ENCODE measurements at regions not wholly inside any gene's neighbourhood (a gene's known extent, or its start where the extent isn't known, plus 50 kb on each side); places are given as distances from the start of the nearest gene placed in this dataset.

DNA sequence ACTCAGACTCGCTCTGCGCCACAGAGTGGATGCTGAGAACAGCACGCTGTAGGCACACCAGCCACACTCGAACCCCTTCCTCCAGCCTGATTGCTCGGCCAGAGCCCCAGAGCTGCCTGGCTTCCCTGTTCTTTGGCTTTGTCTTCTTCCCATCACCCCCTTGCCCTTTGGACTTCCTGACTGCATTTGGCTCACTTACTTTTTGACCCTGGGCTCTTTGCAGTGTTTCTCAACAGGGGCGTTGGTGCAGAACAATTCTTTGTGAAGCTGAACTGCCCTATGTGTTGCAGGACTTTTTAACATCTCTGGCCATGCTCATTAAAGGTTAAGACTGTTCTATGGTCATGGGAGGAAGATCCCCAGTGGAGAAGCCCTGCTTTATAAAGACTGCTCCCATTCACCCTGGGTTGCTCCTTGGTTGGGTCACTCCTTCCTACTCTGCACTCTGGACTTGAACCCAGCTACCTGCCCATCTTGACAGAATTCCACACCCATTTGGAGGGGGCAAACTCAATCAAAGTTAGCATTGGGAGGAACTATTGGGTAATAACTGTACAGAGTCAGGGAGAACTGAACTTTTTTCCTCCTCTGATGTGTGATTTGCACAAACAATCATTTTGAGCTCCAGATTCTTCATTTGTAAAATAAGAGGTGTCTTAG lies 127.7 kb upstream of the PLEKHG7 start:
- no peak for DNase-seq

DNA sequence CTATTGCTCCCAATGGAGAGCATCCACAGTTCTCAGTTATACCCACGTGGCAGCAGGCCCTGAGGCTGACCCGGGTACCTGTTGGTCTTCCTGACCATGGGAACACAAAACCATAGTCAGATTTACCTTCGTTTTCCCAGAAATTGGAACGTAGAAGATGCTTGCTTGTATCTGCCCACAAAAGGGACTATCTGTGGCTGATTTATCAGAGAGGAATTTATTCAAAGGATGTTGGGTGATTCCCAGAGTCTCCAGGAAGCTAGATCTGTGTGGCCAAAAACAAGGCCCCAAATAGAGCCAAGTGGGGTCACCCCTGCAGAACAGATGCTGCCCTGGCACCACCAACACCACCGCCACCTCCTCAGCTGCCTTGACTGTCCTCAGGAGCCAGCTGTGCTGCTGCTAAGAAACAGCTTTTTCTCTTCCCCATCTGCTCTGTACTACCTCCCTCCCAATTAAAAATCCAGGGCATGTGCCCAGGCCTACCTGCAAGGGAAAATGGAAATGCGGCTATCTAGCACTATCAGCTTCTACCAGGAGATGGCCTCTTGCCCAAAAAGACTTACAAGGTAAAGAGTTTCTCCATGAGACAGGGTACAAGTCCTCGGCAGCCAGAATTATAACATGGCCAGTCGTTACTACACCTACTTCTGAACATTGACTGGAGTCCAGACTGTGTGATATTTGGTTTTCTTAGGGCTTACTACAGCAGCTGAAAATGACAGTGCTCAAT lies 128.6 kb upstream of the PLEKHG7 start:
- DNase-seq, result no peak

DNA sequence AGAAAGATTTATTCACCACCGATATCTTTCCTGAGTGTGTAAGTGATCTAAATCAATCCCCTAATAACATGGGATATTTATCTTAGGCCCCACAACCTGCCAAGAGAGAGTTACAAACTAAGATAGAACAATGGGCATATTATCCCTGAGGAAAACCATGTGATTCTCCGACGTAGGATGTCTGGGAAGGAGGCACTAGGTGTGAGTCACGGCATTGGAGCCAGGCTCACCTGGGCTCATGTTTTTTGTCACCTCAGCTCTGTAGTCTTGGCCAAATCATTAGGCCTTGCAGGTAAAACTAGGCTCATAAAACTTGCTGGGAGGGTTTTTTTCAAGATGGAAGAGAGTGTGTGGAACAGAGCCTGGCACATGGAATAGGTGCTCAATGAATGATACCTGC lies 129.7 kb upstream of the PLEKHG7 start:
- DNase-seq, result no peak

DNA sequence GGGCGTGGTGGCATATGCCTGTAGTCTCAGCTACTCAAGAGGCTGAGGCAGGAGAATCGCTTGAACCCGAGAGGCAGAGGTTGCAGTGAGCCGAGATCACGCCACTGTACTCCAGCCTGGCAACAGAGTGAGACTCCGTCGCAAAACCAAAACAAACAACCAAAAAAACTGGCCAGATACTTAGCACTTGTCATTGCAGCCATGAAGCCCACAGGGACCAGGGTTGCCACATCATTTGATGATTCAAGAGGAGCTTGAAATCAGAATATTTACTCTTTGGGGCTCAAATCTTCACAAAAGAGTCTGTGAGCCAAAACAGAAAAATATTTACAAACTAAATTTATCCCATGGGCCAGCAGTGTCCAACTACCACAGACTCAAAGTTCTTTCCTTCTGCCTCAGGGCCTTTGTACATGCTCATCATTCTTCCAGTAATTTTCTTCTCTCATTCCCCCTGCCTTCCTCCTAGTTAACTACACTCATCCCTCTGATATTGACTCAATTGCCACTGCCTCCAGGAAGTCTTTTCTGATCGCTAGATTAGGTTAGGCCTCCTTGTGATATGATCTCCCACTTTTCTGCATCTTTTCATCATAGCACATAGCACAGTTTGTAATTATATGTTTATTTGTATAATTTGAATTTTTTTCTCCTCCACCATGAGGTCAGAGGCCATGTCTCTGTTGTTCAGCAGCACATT lies 130.8 kb upstream of the PLEKHG7 start:
- no peak for DNase-seq

DNA sequence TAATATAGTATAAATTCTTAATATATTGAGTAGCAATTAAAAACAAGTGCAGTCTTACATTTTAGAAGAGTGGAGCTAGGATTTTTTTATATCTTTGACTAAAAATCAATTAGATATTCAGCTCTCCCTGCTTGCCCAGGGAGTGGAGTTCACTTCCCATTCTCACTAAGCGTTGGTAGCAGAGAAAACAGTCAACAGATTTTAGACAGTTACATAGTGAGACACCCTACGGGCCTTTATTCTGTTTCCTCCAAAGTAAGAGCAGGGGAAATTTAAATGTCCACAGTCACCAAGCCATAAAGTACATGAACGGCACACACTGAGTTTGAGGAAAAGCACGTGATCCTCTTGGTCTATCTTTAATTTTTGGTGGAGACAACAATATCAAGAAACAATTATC lies 131.6 kb upstream of the PLEKHG7 start:
- no peak for DNase-seq

DNA sequence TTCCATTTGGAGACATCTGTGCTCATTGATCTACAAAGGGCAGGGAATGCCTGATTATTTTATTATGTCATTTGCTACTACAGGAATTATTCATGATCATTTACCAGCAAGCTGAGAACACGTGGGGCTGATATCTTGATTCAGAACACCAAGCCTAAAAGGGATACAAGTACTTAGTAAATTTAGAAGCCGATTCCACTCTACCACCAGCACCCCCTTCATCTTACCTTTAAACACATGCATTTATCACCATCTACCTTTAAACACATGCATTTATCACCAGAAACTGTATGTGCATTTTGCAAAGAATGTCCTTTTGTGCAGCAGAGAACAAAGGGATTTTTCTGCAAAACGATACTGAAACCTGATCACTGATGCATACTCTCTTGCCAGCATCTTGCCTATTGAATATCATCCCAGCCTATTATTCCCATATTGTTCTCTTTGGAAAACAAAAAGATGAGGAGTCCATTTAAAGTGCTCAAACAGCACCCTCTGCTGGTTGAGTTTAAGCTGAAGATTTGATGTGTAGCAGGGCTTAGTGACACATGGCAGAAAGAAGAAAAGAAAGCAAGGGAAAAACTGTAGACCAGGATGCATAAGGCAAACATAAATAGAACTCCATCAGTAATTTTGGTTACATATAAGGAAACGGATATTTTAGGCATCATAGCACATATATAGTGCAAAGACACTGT lies 132.6 kb upstream of the PLEKHG7 start:
- peak; percentile 93 for DNase-seq

DNA sequence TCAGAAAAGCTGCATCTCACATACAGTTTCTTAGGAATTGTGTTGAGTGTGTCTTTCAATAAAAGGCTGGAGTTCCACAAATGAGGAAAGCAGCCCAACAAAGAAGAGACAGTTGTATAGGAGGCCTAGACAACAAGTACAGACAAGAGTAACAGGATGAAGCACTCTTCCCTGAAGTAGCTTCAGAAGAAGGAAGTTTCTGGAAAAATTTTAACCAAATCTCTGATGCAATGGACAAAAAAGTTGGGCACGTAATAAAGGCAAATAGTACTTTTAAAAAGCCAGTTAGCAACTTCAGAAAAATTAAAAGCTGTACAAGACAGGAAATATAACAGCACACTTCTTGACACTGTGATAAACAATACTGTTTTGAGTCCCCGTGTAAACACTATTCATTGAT lies 134.1 kb upstream of the PLEKHG7 start:
- DNase-seq, result no peak

DNA sequence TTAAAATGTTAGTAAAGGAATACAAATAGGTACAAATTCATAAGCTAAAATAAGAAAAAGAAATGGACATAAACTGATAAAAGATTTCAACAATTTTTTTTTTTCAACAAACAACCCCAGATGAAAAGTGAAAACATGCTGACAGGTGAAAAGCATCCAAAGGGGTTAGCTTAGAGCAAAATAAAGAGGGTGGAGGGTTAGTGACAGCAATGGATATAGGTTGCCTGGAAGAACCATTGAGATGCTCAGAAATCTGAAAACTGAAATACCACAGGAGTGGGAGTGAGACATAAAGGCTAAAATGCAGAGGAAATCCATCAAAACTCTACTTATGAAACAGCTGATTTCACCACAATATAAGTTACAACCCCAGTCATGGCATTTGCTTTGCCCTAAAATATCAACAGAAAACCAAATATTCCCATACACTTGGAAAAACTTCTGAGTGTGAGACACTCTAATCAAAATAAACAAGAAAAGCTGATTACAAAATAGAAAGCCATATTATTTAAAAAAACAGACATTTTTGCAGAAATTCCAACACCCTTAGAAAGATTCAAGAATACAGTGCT lies 136.3 kb upstream of the PLEKHG7 start:
- DNase-seq, result no peak

DNA sequence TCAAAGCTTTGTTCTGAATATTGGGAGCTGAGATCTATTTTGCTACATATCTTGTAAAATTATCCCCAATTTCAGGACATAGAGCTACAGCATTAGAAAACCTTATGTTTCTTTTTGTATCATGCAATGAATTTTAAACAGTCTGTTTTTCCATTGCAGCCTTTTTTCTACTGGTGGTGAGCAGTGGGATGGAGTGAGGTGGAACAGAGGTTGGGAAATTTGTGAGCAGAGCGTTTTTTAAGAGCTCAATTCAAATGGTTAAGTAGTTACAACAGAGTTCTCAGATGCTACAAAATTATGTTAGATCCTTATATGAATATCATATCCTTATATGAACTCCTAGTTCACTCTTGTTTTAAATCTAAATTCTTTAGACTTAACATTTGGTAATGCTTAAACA lies 139.0 kb upstream of the PLEKHG7 start:
- DNase-seq, result no peak

DNA sequence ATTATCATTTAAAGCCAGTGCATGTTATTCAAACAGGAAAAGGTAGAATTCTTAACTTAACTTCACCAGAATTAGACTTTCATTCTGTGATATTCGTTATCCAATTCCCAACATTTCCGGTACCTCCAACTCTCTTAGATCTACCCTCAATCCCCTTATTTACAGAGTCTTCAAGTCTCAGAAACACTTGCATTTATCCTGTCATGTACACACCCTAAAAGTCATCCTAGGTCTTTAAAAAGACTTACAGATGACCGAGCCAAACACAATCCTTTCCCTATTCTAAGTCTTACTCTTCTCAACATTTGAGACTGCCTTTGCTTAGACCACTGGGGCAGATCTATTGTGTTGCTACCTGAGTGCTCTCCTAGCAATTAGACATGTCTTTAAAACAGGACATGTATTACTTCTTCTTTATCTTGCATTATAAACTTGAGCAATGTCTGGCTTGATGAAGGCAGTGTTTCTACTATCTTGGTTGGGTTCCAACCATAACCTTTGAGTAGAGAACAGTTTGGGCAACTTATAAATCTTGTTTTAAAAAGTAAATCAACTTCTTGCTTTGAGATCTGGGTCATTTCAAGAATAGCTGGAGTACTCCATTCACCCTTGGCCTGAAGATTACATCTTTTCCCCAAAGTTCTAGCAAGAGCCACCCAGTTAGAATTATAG lies 140.6 kb upstream of the PLEKHG7 start:
- DNase-seq, result no peak

DNA sequence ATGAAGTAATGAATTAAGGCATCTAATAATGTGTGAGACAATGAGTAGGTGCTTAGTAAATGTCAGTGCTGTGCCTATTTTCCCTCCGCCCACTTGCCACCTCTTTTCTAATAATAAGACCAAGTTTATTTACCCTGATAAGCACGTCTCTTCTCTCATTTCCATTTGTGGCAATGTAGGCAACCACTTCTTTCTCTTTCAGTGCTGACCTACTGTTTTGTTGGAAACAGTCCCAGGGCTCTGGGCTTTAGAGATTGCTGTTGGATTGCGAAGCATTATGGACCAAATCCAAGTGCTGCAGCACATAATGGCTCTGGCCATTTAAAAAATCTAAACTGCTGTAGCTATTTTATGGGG lies 141.3 kb upstream of the PLEKHG7 start:
- DNase-seq, result peak; percentile 92

DNA sequence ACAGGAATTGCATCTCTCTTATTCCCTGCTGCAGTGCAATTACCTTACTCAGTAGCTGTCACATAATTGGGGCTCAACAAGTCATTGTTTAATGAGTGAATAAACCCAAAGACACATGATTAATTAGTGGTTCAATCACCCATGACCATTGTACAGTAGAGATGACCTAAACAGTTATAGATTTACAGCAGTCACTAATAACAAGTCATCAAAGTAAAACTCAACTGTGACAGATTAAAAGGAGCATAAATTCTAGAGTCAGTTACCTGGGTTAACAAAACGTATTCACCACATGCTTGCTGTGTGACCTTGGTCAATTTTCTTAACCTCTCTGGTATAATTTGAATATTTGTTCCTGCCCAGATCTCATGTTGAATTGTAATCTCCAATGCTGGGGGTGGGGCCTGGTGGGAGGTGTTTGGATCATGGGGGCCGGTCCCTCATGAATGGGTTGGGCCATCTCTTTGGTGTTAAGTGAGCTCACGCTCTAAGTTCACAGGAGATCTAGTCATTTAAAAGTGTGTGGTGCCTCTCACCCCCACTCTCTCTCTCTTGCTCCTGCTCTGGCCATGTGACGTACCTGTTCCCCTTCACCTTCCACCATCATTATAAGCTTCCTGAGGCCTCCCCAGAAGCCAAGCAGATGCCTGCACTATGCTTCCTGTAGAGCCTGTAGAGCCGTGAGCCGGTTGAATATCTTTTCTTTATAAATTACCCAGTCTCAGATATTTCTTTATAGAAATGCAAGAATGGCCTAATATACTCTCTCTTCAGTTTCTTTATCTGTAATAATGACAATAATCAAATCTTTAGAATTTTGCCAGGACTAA lies 141.9 kb upstream of the PLEKHG7 start:
- no peak for DNase-seq

DNA sequence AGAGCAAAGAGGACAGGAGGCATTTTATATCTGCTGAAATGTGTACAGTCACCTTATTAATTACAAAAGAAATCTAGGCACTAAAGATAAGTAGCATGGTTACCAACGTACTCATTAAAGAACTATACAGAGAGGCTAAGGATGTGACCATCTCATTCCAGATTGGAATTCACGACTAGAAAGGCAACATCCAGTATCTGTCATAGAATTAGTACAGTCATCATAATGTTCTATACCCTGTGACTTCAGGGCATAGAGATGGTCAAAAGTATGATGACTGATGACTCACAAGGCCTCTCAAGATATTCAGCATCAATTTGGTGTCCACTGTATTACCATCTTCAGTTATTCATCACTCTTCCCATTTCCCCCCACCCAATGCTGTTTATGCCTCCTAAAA lies 144.0 kb upstream of the PLEKHG7 start:
- DNase-seq, result no peak

DNA sequence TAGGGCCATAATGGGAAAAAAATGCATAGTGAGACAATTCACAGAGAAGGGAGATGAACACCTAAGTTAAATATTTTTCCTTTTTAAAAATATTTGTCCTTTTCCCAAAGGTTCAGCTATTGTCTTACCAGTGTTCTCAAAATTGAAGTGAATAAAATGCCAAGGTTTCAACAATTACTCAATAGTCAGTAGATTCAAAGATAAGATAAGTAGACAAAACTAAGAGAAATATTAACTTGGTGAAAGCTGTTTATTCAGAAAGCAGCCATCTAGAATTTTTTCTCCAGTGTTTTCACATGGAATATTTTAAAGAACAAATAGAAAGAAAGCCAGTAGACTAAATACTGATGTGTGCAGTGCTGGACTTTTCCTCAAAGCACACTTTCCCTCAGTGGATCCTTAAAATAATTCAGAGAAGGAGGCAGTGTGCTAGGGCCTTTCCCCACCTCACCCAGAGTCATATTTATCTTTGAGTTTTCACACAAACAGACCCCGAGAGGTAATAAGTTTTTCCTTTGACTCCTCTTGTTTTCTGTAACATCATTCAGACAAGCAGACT lies 144.5 kb upstream of the PLEKHG7 start:
- DNase-seq, result no peak

DNA sequence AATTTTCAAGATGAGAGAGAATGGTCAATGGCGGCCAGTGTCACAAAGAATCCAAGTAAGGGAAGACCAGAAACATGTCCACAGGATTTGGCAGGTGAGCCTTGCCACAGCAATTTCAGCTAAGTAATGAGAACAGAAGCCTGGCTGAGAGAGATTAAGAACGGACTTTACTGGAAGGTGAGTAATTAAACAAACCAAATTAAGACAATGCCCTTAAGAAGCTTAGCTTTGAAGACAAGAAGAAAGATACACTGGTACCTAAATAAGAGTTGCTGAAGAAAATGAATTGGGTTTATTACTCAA lies 145.4 kb upstream of the PLEKHG7 start:
- DNase-seq, result no peak

DNA sequence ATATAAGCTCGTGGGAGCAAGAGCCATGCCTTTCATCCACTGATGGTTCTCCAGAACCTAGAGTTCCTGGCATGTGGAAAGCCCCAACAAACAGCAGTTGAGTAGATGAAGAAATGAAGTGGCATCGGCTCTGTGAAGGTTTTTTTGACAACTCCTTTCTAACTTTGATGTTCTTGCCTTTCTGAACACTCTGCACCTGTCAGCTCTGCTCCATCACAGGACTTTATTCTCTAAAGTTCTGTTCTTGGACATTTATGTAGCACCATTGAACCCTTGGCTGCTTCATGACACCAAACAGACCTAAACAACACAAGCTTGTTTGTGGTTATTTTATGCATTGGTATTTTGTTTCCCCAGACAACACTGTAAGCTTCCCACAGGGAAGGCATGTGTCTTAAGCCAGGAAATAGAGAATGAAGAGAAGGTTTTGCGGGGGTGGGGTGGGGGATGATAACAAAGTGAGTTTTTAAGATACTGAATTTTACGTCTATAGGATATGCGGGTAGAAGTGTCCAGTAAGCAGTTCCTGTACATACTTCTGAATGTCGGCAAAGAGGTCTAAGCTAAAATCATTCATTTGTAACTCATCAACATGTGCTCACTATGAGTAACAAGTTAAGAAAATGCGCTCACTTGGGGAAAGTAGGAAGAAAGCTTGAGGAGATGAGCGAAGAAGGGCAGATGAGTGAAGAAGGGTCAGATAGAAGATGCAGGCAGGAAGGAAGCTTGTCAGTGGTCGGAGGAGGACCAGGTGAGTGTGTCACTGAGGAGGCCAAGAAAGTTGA lies 146.0 kb upstream of the PLEKHG7 start:
- DNase-seq, result no peak

DNA sequence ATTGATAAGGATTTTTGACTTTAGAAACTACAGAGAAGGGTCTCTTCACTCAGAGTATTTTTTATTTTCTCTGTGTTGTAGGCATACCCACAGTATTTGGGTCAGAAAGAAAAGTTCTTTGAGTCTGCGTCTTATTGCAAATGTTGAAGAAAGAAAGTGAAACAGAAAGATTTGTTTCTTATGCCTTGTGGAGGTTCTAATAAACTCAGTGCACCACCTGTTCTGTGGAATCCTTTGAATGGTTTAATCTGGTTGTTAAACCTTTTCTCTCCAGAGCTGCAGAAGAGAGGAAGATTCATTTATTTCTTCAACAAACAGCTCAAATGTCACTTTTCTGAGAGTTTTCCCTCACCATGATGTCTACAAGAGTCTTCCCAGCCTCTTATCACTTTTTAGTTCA lies 146.6 kb upstream of the PLEKHG7 start:
- no peak for DNase-seq

DNA sequence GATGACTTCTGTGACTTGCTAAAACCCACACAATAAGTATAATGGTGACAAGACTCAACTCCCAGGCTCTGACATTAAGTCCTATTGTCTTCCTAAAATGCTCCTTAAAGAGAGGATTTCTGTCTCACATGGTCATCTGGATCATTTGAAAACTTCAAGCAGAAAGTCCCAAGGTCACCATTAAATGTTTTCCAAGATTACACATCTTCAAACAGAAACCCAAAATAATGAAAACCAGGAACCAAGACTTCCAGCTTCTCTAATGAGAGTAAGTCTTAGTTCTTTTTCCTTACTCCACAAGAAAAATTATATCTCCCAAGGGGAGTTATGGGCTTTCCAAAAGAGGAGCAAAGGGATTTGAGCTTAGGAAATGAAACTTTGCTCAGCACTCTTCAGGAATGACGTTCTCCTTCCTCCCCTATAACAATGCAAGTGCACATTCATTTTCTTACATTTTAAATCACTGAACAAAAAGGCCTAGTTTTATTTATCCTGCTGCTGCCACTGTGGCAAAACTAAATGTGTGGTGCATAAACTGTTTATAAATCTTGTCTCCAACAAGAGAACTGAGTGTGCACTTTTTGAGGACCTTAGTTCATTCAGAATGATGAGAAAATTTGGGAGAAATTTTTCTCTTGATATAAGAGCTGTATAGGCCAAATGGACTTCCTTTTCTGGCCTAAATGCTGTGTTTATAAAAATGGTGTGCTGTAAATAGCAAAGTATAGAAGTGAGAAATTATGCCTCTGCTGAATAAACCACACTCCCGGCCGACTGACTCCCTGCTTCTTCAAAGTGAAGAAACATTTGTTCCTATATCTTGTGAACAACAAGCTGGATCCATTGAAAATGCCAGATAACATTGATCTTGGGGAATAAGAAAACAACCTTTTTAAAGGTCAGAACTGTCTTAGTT lies 148.4 kb upstream of the PLEKHG7 start:
- no peak for DNase-seq

DNA sequence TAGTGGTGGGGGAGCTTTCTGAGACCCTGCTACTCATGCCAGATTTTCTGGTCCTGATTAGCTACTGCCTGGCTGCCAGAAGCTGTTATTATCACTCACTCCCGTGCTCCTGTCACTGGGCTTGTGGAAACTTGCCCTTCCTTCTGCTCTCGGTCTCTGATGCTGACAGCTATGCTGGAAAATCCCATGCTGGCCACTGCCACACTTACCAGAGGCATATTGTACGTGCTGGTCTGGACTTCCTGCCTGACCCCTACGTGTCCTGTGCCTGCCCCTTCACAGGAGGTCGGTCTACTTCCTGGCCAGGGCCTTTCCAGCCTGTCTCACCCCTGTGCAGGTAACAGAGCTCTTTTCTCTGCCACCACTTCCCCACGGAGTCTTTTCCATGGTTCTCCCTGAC lies 149.4 kb upstream of the PLEKHG7 start:
- no peak for DNase-seq
